Naive thymus-derived CD4-positive, alpha-beta T cell (primary cell): ENCODE measurements at regions not wholly inside any gene's neighbourhood (a gene's known extent, or its start where the extent isn't known, plus 50 kb on each side); places are given as distances from the start of the nearest gene placed in this dataset.

Experiments used
- ATAC-seq: fragments of 150-1000 bp; cut with Tn5 transposase; 2 replicates; pipeline ENCODE4 v1.10.0; 2021; ENCODE audit warnings: mild to moderate bottlenecking, moderate library complexity
- CTCF ChIA-PET: fragments of 350-600 bp; sonication (Branson Sonifier 250); formaldehyde crosslinking; loops from one replicate; lab custom pipeline; 2021; ENCODE audit warnings: antibody characterized with exemption; lab: Charles Lee
- POLR2A ChIA-PET: fragments of 350-600 bp; sonication (Branson Sonifier 250); formaldehyde crosslinking; loops from one replicate; lab custom pipeline; 2021; ENCODE audit warnings: antibody characterized with exemption, inconsistent platforms; lab: Charles Lee
- DNase-seq, 9 donors: peaks; one replicate each; pipeline versions ENCODE4 v3.0.0 to v3.0.0-alpha.2; 2020 to 2022; ENCODE audit warnings: mixed read lengths in 1 of 9
- H3K27ac ChIP-seq: one replicate; pipeline ENCODE4 v1.7.0; 2013; ENCODE audit warnings: mild to moderate bottlenecking, low read depth, low read length, moderate library complexity
- H3K27me3 ChIP-seq, 2 donors: one replicate each; pipeline ENCODE4 v1.7.0; 2013; ENCODE audit warnings: low read length in 2 of 2, mild to moderate bottlenecking in 2 of 2, moderate library complexity in 2 of 2; ENCODE audit not compliant: control insufficient read depth in 2 of 2, insufficient read depth in 2 of 2
- H3K36me3 ChIP-seq, 3 experiments: 1 replicate in 2 of 3; 2 replicates in 1 of 3; pipeline ENCODE4 v1.7.0; 2013; ENCODE audit warnings: low read length in 3 of 3, mild to moderate bottlenecking in 3 of 3, moderate library complexity in 1 of 3; ENCODE audit not compliant: insufficient read depth in 3 of 3, control insufficient read depth in 2 of 3
- H3K4me1 ChIP-seq, 2 donors: one replicate each; pipeline ENCODE4 v1.7.0; 2013; ENCODE audit warnings: low read length in 2 of 2, mild to moderate bottlenecking in 2 of 2, moderate library complexity in 1 of 2; ENCODE audit not compliant: control insufficient read depth in 2 of 2, insufficient read depth in 2 of 2
- H3K4me3 ChIP-seq: 2 replicates; pipeline ENCODE4 v1.7.0; 2013; ENCODE audit warnings: mild to moderate bottlenecking, low read length
- H3K9me3 ChIP-seq, 3 experiments: 1 replicate in 2 of 3; 2 replicates in 1 of 3; pipeline ENCODE4 v1.7.0; 2013; ENCODE audit warnings: low read length in 3 of 3; ENCODE audit not compliant: control insufficient read depth in 2 of 3
- H3K27ac Mint-ChIP-seq, 9 donors: one replicate each; pipeline ENCODE4 v1.8.0; 2020 to 2022; ENCODE audit warnings: mixed read lengths in 9 of 9, mild to moderate bottlenecking in 8 of 9, moderate library complexity in 5 of 9, inconsistent platforms in 2 of 9
- H3K27me3 Mint-ChIP-seq, 5 donors: one replicate each; pipeline ENCODE4 v1.8.0; 2021 to 2022; ENCODE audit warnings: mixed read lengths in 5 of 5, mild to moderate bottlenecking in 1 of 5
- H3K36me3 Mint-ChIP-seq, 5 donors: one replicate each; pipeline ENCODE4 v1.8.0; 2020 to 2022; ENCODE audit warnings: mixed read lengths in 5 of 5, mild to moderate bottlenecking in 3 of 5, inconsistent platforms in 1 of 5
- H3K4me1 Mint-ChIP-seq, 7 donors: one replicate each; pipeline ENCODE4 v1.8.0; 2020 to 2022; ENCODE audit warnings: mixed read lengths in 7 of 7, mild to moderate bottlenecking in 3 of 7, inconsistent platforms in 1 of 7
- H3K4me3 Mint-ChIP-seq, 10 donors: one replicate each; pipeline ENCODE4 v1.8.0; 2020 to 2022; ENCODE audit warnings: mild to moderate bottlenecking in 10 of 10, mixed read lengths in 10 of 10, moderate library complexity in 6 of 10, inconsistent platforms in 2 of 10
- H3K9me3 Mint-ChIP-seq, 11 donors: one replicate each; pipeline ENCODE4 v1.8.0; 2020 to 2022; ENCODE audit warnings: mixed read lengths in 11 of 11, mild to moderate bottlenecking in 4 of 11, inconsistent platforms in 1 of 11, moderate library complexity in 1 of 11
- intact Hi-C, 2 donors: fragments of 100-400 bp; cut with micrococcal nuclease; formaldehyde crosslinking; loops; one replicate each; pipeline ENCODE4 v1.15.1; 2023

- no peaks in the 10 kb centered on the region for H3K9me3 ChIP-seq
- CTCF ChIA-PET = no interaction called here
- Mint-ChIP-seq H3K27ac (no peak overlapping the region), H3K4me3 (no peak overlapping the region), H3K4me1 (no peaks in the 10 kb centered on the region), H3K9me3 (peaks cover 3 to 38% (median 10%) of the 10 kb centered on the region in 11 donors), H3K27me3 (no peaks in the 10 kb centered on the region), H3K36me3 (no peaks in the 10 kb centered on the region)
- POLR2A ChIA-PET = no interaction called here
- H3K4me1 ChIP-seq = no peaks in the 10 kb centered on the region
- H3K36me3 ChIP-seq = no peaks in the 10 kb centered on the region
- no peak overlapping the region for H3K4me3 ChIP-seq
- H3K27ac ChIP-seq = no peak overlapping the region
- ATAC-seq (no peak), DNase-seq (no peak)
- intact Hi-C loops = no loop called here
- no peaks in the 10 kb centered on the region for H3K27me3 ChIP-seq
Observed at GRCh38 chr16:63059676-63060075, 1023.4 kb upstream of the CDH8 start.

GRCh38 chr16:63057341-63057740 is 1021.1 kb upstream of the CDH8 start:
- intact Hi-C loops = no loop called here

GRCh38 chr16:63050391-63050790 is 1014.2 kb upstream of the CDH8 start:
- H3K9me3 ChIP-seq = peaks cover 0 to 4% (median 0%) of the 10 kb centered on the region in 3 experiments
- no peaks in the 10 kb centered on the region for H3K27me3 ChIP-seq
- H3K36me3 ChIP-seq = no peaks in the 10 kb centered on the region
- no peak overlapping the region for H3K4me3 ChIP-seq
- intact Hi-C loops = no loop called here
- ATAC-seq = no peak
- ChIA-PET POLR2A (no interaction called here), CTCF (no interaction called here)
- Mint-ChIP-seq H3K36me3 (no peaks in the 10 kb centered on the region), H3K4me1 (no peaks in the 10 kb centered on the region), H3K9me3 (peaks cover 3 to 40% (median 15%) of the 10 kb centered on the region in 11 donors), H3K27ac (no peak overlapping the region), H3K27me3 (no peaks in the 10 kb centered on the region), H3K4me3 (no peak overlapping the region)
- H3K27ac ChIP-seq = no peak overlapping the region
- no peaks in the 10 kb centered on the region for H3K4me1 ChIP-seq
- DNase-seq = no peak

More at GRCh38 chr16:63057341-63057740, 1021.1 kb upstream of the CDH8 start:
- ATAC-seq (no peak), DNase-seq (no peak)
- Mint-ChIP-seq H3K27me3 (no peaks in the 10 kb centered on the region), H3K36me3 (no peaks in the 10 kb centered on the region), H3K9me3 (peaks cover 5 to 34% (median 14%) of the 10 kb centered on the region in 11 donors), H3K4me3 (no peak overlapping the region), H3K4me1 (no peaks in the 10 kb centered on the region), H3K27ac (no peak overlapping the region)
- H3K27me3 ChIP-seq = no peaks in the 10 kb centered on the region
- no peaks in the 10 kb centered on the region for H3K9me3 ChIP-seq
- no peak overlapping the region for H3K4me3 ChIP-seq
- no peaks in the 10 kb centered on the region for H3K4me1 ChIP-seq
- POLR2A ChIA-PET = no interaction called here
- H3K36me3 ChIP-seq = no peaks in the 10 kb centered on the region
- CTCF ChIA-PET = no interaction called here
- no peak overlapping the region for H3K27ac ChIP-seq

- ATAC-seq (no peak), DNase-seq (no peak)
- Mint-ChIP-seq H3K36me3 (no peaks in the 10 kb centered on the region), H3K27ac (no peak overlapping the region), H3K4me1 (no peaks in the 10 kb centered on the region), H3K4me3 (no peak overlapping the region), H3K9me3 (peaks cover 0 to 34% (median 12%) of the 10 kb centered on the region in 11 donors), H3K27me3 (no peaks in the 10 kb centered on the region)
- ChIA-PET POLR2A (no interaction called here), CTCF (no interaction called here)
- Histone ChIP-seq H3K4me1 (no peaks in the 10 kb centered on the region), H3K9me3 (peaks cover 0 to 1% (median 0%) of the 10 kb centered on the region in 3 experiments), H3K27me3 (no peaks in the 10 kb centered on the region), H3K36me3 (no peaks in the 10 kb centered on the region), H3K4me3 (no peak overlapping the region), H3K27ac (no peak overlapping the region)
- intact Hi-C loops = loop anchor here in 1 of 2 donors (10.0 kb wide), 1 partner anchor 56 kb away; no protein-coding TSS in a partner anchor
Observed at GRCh38 chr16:63038397-63039106, 1002.3 kb upstream of the CDH8 start.

- Mint-ChIP-seq H3K9me3 (peaks cover 0 to 38% (median 11%) of the 10 kb centered on the region in 11 donors), H3K27me3 (no peaks in the 10 kb centered on the region), H3K27ac (no peak overlapping the region), H3K4me1 (no peaks in the 10 kb centered on the region), H3K36me3 (no peaks in the 10 kb centered on the region), H3K4me3 (no peak overlapping the region)
- ChIA-PET CTCF (no interaction called here), POLR2A (no interaction called here)
- intact Hi-C loops = loop anchor here in 1 of 2 donors (10.0 kb wide), 1 partner anchor 57 kb away; no protein-coding TSS in a partner anchor
- DNase-seq (no peak), ATAC-seq (no peak)
- Histone ChIP-seq H3K4me1 (no peaks in the 10 kb centered on the region), H3K4me3 (no peak overlapping the region), H3K27ac (no peak overlapping the region), H3K9me3 (peaks cover 0 to 3% (median 0%) of the 10 kb centered on the region in 3 experiments), H3K36me3 (no peaks in the 10 kb centered on the region), H3K27me3 (no peaks in the 10 kb centered on the region)
Observed at GRCh38 chr16:63037761-63038396, 1001.6 kb upstream of the CDH8 start.

- H3K36me3 Mint-ChIP-seq = no peaks in the 10 kb centered on the region
- DNase-seq (no peak), ATAC-seq (no peak)
- H3K27me3 ChIP-seq = no peaks in the 10 kb centered on the region
- H3K9me3 ChIP-seq = no peaks in the 10 kb centered on the region
- POLR2A ChIA-PET = no interaction called here
- no peak overlapping the region for H3K27ac Mint-ChIP-seq
- H3K4me3 ChIP-seq = no peak overlapping the region
- H3K4me1 Mint-ChIP-seq = no peaks in the 10 kb centered on the region
- CTCF ChIA-PET = no interaction called here
- peaks cover under 1 to 42% (median 12%) of the 10 kb centered on the region in 11 donors for H3K9me3 Mint-ChIP-seq
- H3K4me3 Mint-ChIP-seq = no peak overlapping the region
- intact Hi-C loops = no loop called here
- no peaks in the 10 kb centered on the region for H3K4me1 ChIP-seq
- H3K36me3 ChIP-seq = no peaks in the 10 kb centered on the region
- no peaks in the 10 kb centered on the region for H3K27me3 Mint-ChIP-seq
- H3K27ac ChIP-seq = no peak overlapping the region
Observed at GRCh38 chr16:63018581-63019223, 982.5 kb upstream of the CDH8 start.
